ENCODE measurements at regions not wholly inside any gene's neighbourhood (a gene's known extent, or its start where the extent isn't known, plus 50 kb on each side); places are given as distances from the start of the nearest gene placed in this dataset.

- TF ChIP-seq, protein P1, sequence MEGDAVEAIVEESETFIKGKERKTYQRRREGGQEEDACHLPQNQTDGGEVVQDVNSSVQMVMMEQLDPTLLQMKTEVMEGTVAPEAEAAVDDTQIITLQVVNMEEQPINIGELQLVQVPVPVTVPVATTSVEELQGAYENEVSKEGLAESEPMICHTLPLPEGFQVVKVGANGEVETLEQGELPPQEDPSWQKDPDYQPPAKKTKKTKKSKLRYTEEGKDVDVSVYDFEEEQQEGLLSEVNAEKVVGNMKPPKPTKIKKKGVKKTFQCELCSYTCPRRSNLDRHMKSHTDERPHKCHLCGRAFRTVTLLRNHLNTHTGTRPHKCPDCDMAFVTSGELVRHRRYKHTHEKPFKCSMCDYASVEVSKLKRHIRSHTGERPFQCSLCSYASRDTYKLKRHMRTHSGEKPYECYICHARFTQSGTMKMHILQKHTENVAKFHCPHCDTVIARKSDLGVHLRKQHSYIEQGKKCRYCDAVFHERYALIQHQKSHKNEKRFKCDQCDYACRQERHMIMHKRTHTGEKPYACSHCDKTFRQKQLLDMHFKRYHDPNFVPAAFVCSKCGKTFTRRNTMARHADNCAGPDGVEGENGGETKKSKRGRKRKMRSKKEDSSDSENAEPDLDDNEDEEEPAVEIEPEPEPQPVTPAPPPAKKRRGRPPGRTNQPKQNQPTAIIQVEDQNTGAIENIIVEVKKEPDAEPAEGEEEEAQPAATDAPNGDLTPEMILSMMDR (IDR thresholded peaks at IDR 0.05; ENCODE audit: low read depth, low read length, missing control alignments): no peak
- no peak overlapping the region for H3K4me3 ChIP-seq (replicated peaks; ENCODE audit: low read depth, low read length)
- no peak for DNase-seq (ENCODE audit: extremely low read depth, low read depth)
Measured at GRCh38 chr12:105622846-105623736, 292.6 kb downstream of the C12orf75 start.

- DNase-seq (ENCODE audit: extremely low read depth, low read depth): no peak
- H3K4me3 ChIP-seq (replicated peaks; ENCODE audit: low read depth, low read length): no peak overlapping the region
- TF ChIP-seq, protein P1 (IDR thresholded peaks at IDR 0.05; ENCODE audit: low read depth, low read length, missing control alignments): no peak
Measured at GRCh38 chr12:105626653-105627052, 296.2 kb downstream of the C12orf75 start.

DNA sequence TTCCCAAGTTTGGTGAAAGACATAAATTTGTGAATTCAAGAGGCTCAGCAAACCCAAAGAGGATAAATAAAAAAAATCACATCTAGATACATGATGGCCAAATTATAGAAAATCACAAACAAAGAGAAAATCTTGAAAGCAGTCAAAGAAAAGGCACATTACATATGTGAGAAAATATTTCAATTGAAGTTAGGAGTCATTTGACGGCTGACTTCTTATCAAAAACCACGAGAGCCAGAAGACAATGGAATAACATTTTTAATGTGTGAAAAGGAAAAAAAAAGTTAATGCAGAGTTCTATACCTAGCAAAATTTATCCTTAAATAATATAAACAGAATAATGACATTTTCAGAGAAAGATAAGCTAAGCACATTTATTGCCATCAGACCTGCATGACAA, 307.0 kb downstream of the C12orf75 start:
- DNase-seq (ENCODE audit: extremely low read depth, low read depth): no peak
- H3K4me3 ChIP-seq (replicated peaks; ENCODE audit: low read depth, low read length): no peak overlapping the region
- TF ChIP-seq, protein P1 (IDR thresholded peaks at IDR 0.05; ENCODE audit: low read depth, low read length, missing control alignments): no peak

DNA sequence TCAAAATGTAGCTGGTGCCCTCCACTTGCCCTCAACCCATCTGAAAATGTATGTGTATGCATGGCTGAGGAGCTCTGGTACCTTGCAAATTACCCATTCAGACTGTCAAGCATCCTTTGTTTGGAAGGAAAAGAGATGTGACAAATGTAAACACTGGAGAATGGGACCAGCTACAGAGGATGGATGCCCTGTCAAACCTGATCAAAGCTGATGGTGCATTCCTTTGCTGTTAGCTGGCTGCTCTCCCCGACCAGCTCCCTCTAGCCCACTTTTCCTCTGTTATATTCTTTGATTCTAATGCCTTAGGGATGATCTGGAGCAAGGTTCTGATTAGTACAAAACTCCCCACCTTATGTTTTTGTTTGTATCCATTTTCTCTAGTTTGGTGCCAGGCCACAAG, 310.3 kb downstream of the C12orf75 start:
- DNase-seq (ENCODE audit: extremely low read depth, low read depth): no peak
- no peak overlapping the region for H3K4me3 ChIP-seq (replicated peaks; ENCODE audit: low read depth, low read length)
- TF ChIP-seq, protein P1 (IDR thresholded peaks at IDR 0.05; ENCODE audit: low read depth, low read length, missing control alignments): no peak

DNA sequence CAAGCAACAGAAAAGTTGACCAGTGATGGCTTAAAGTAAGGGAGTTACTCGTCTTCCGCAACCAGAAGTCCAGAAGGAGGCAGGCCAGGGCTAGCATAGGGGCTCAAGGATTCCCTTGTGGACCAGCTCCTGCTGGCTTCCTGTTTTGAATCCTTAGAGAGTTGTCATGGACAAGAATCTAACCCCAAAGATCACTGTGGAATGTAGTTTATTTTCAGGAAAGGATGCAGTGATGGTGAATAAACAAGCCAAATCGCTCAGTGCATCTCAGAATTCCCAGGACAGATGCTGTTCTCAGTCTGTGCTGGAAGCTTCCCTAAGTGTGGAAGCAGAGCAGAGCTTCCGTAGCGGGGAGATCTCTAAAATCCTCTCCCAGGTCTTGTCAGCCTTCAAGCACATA, 311.3 kb downstream of the C12orf75 start:
- H3K4me3 ChIP-seq (replicated peaks; ENCODE audit: low read depth, low read length): no peak overlapping the region
- TF ChIP-seq, protein P1 (IDR thresholded peaks at IDR 0.05; ENCODE audit: low read depth, low read length, missing control alignments): no peak
- DNase-seq (ENCODE audit: extremely low read depth, low read depth): no peak

- no peak for DNase-seq (ENCODE audit: extremely low read depth, low read depth)
- TF ChIP-seq, protein P1 (IDR thresholded peaks at IDR 0.05; ENCODE audit: low read depth, low read length, missing control alignments): no peak
- no peak overlapping the region for H3K4me3 ChIP-seq (replicated peaks; ENCODE audit: low read depth, low read length)
Measured at GRCh38 chr12:105644770-105645169, 314.3 kb downstream of the C12orf75 start.
